ENCODE measurements at regions not wholly inside any gene's neighbourhood (a gene's known extent, or its start where the extent isn't known, plus 50 kb on each side); places are given as distances from the start of the nearest gene placed in this dataset.

- peak; percentile 38 for DNase-seq
These were observed 274.9 kb downstream of the PIK3R1 start for GRCh38 chr5:68490406-68490805.

- DNase-seq: no peak
These were observed 279.2 kb downstream of the PIK3R1 start for GRCh38 chr5:68494771-68495170.

- DNase-seq: no peak
These were observed 284.4 kb downstream of the PIK3R1 start for GRCh38 chr5:68499987-68500386.

GRCh38 chr5:68500813-68501212 is 285.3 kb downstream of the PIK3R1 start:
- DNase-seq: no peak

GRCh38 chr5:68502531-68502930 is 287.0 kb downstream of the PIK3R1 start:
- no peak for DNase-seq

- DNase-seq: no peak
These were observed 288.8 kb downstream of the PIK3R1 start for GRCh38 chr5:68504306-68504705.

- DNase-seq: no peak
These were observed 290.6 kb downstream of the PIK3R1 start for GRCh38 chr5:68505917-68506860.

- no peak for DNase-seq
These were observed 300.0 kb downstream of the PIK3R1 start for GRCh38 chr5:68515514-68515913.

- DNase-seq: no peak
These were observed 302.7 kb downstream of the PIK3R1 start for GRCh38 chr5:68518286-68518685.

GRCh38 chr5:68519143-68519542 is 303.6 kb downstream of the PIK3R1 start:
- no peak for DNase-seq

- DNase-seq: no peak
These were observed 306.2 kb downstream of the PIK3R1 start for GRCh38 chr5:68521776-68522175.

GRCh38 chr5:68522863-68523262 is 307.3 kb downstream of the PIK3R1 start:
- DNase-seq: no peak

GRCh38 chr5:68528821-68529273 is 313.3 kb downstream of the PIK3R1 start:
- no peak for DNase-seq

GRCh38 chr5:68529581-68529980 is 314.0 kb downstream of the PIK3R1 start:
- DNase-seq: no peak

GRCh38 chr5:68531970-68532369 is 316.4 kb downstream of the PIK3R1 start:
- no peak for DNase-seq

GRCh38 chr5:68533051-68533450 is 317.5 kb downstream of the PIK3R1 start:
- DNase-seq: no peak

- DNase-seq: peak; percentile 22
These were observed 318.1 kb downstream of the PIK3R1 start for GRCh38 chr5:68533571-68534084.

GRCh38 chr5:68534131-68534940 is 318.8 kb downstream of the PIK3R1 start:
- DNase-seq: no peak

GRCh38 chr5:68534956-68535520 is 319.5 kb downstream of the PIK3R1 start:
- no peak for DNase-seq

- no peak for DNase-seq
These were observed 323.4 kb downstream of the PIK3R1 start for GRCh38 chr5:68538814-68539420.

GRCh38 chr5:68540798-68541590 is 325.4 kb downstream of the PIK3R1 start:
- no peak for DNase-seq

GRCh38 chr5:68542207-68542606 is 326.7 kb downstream of the PIK3R1 start:
- no peak for DNase-seq
